Dendritic cell treated with granulocyte-macrophage colony-stimulating factor and Interleukin-4, amounts not matched to agents 40 ng/mL and 50 ng/mL, for 4 days (primary cell): ENCODE measurements at regions not wholly inside any gene's neighbourhood (a gene's known extent, or its start where the extent isn't known, plus 50 kb on each side); places are given as distances from the start of the nearest gene placed in this dataset.

Experiments used
- H3K27ac Mint-ChIP-seq: one replicate; pipeline ENCODE4 v1.8.0; 2022; ENCODE audit warnings: mild to moderate bottlenecking, mixed read lengths
- H3K27me3 Mint-ChIP-seq: one replicate; pipeline ENCODE4 v1.8.0; 2022; ENCODE audit warnings: mild to moderate bottlenecking, mixed read lengths
- H3K36me3 Mint-ChIP-seq: one replicate; pipeline ENCODE4 v1.8.0; 2022; ENCODE audit warnings: low read depth, mixed read lengths
- H3K4me1 Mint-ChIP-seq: one replicate; pipeline ENCODE4 v1.8.0; 2022; ENCODE audit warnings: low read depth, mixed read lengths
- H3K4me3 Mint-ChIP-seq: one replicate; pipeline ENCODE4 v1.8.0; 2022; ENCODE audit warnings: mild to moderate bottlenecking, moderate library complexity, mixed read lengths
- H3K9me3 Mint-ChIP-seq: one replicate; pipeline ENCODE4 v1.8.0; 2022; ENCODE audit warnings: mixed read lengths
- intact Hi-C: fragments of 100-400 bp; cut with micrococcal nuclease; formaldehyde crosslinking; loops from one replicate; pipeline ENCODE4 v1.15.0; 2022

- no peaks in the 10 kb centered on the region for H3K36me3 Mint-ChIP-seq
- intact Hi-C loops = no loop called here
- H3K9me3 Mint-ChIP-seq = no peaks in the 10 kb centered on the region
- no peaks in the 10 kb centered on the region for H3K4me1 Mint-ChIP-seq
- H3K27ac Mint-ChIP-seq = no peak overlapping the region
- H3K4me3 Mint-ChIP-seq = no peak overlapping the region
- peaks cover 2% of the 10 kb centered on the region for H3K27me3 Mint-ChIP-seq
Observed at GRCh38 chr16:74232806-74233465, 63.7 kb upstream of the PSMD7 start.

GRCh38 chr16:74230126-74230525 is 66.5 kb upstream of the PSMD7 start:
- no peaks in the 10 kb centered on the region for H3K36me3 Mint-ChIP-seq
- no peak overlapping the region for H3K27ac Mint-ChIP-seq
- no peaks in the 10 kb centered on the region for H3K4me1 Mint-ChIP-seq
- peaks cover 2% of the 10 kb centered on the region for H3K27me3 Mint-ChIP-seq
- no peaks in the 10 kb centered on the region for H3K9me3 Mint-ChIP-seq
- intact Hi-C loops = no loop called here
- H3K4me3 Mint-ChIP-seq = no peak overlapping the region

GRCh38 chr16:74226338-74226954 is 70.2 kb upstream of the PSMD7 start:
- Mint-ChIP-seq H3K9me3 (no peaks in the 10 kb centered on the region), H3K36me3 (no peaks in the 10 kb centered on the region), H3K27me3 (no peaks in the 10 kb centered on the region), H3K4me1 (no peaks in the 10 kb centered on the region), H3K4me3 (no peak overlapping the region), H3K27ac (no peak overlapping the region)
- intact Hi-C loops = no loop called here

- no peaks in the 10 kb centered on the region for H3K27me3 Mint-ChIP-seq
- H3K4me1 Mint-ChIP-seq = no peaks in the 10 kb centered on the region
- H3K27ac Mint-ChIP-seq = no peak overlapping the region
- no peak overlapping the region for H3K4me3 Mint-ChIP-seq
- no peaks in the 10 kb centered on the region for H3K36me3 Mint-ChIP-seq
- intact Hi-C loops = no loop called here
- no peaks in the 10 kb centered on the region for H3K9me3 Mint-ChIP-seq
Observed at GRCh38 chr16:74224828-74225612, 71.6 kb upstream of the PSMD7 start.

GRCh38 chr16:74221828-74222227 is 74.8 kb upstream of the PSMD7 start:
- Mint-ChIP-seq H3K9me3 (no peaks in the 10 kb centered on the region), H3K4me3 (no peak overlapping the region), H3K27ac (no peak overlapping the region), H3K36me3 (no peaks in the 10 kb centered on the region), H3K27me3 (no peaks in the 10 kb centered on the region), H3K4me1 (no peaks in the 10 kb centered on the region)
- intact Hi-C loops = no loop called here

GRCh38 chr16:74219706-74220105 is 76.9 kb upstream of the PSMD7 start:
- no peaks in the 10 kb centered on the region for H3K4me1 Mint-ChIP-seq
- no peak overlapping the region for H3K4me3 Mint-ChIP-seq
- no peaks in the 10 kb centered on the region for H3K36me3 Mint-ChIP-seq
- H3K9me3 Mint-ChIP-seq = no peaks in the 10 kb centered on the region
- intact Hi-C loops = no loop called here
- H3K27ac Mint-ChIP-seq = no peak overlapping the region
- H3K27me3 Mint-ChIP-seq = no peaks in the 10 kb centered on the region

- intact Hi-C loops = no loop called here
- H3K4me1 Mint-ChIP-seq = no peaks in the 10 kb centered on the region
- H3K4me3 Mint-ChIP-seq = no peak overlapping the region
Observed at GRCh38 chr16:74218871-74219270, 77.7 kb upstream of the PSMD7 start.

GRCh38 chr16:74216319-74216718 is 80.3 kb upstream of the PSMD7 start:
- H3K36me3 Mint-ChIP-seq = no peaks in the 10 kb centered on the region
- no peak overlapping the region for H3K4me3 Mint-ChIP-seq
- H3K27me3 Mint-ChIP-seq = no peaks in the 10 kb centered on the region
- no peaks in the 10 kb centered on the region for H3K4me1 Mint-ChIP-seq
- H3K27ac Mint-ChIP-seq = no peak overlapping the region
- no peaks in the 10 kb centered on the region for H3K9me3 Mint-ChIP-seq
- intact Hi-C loops = no loop called here

More at GRCh38 chr16:74218871-74219270, 77.7 kb upstream of the PSMD7 start:
- no peaks in the 10 kb centered on the region for H3K27me3 Mint-ChIP-seq
- no peaks in the 10 kb centered on the region for H3K9me3 Mint-ChIP-seq
- no peaks in the 10 kb centered on the region for H3K36me3 Mint-ChIP-seq
- H3K27ac Mint-ChIP-seq = no peak overlapping the region

- Mint-ChIP-seq H3K9me3 (no peaks in the 10 kb centered on the region), H3K27ac (no peak overlapping the region), H3K4me1 (no peaks in the 10 kb centered on the region), H3K4me3 (no peak overlapping the region), H3K36me3 (no peaks in the 10 kb centered on the region), H3K27me3 (no peaks in the 10 kb centered on the region)
- intact Hi-C loops = no loop called here
Observed at GRCh38 chr16:74215249-74215648, 81.4 kb upstream of the PSMD7 start.

GRCh38 chr16:74213372-74213771 is 83.2 kb upstream of the PSMD7 start:
- no peak overlapping the region for H3K27ac Mint-ChIP-seq
- no peaks in the 10 kb centered on the region for H3K4me1 Mint-ChIP-seq
- H3K4me3 Mint-ChIP-seq = no peak overlapping the region
- H3K27me3 Mint-ChIP-seq = no peaks in the 10 kb centered on the region
- intact Hi-C loops = no loop called here
- no peaks in the 10 kb centered on the region for H3K36me3 Mint-ChIP-seq
- H3K9me3 Mint-ChIP-seq = no peaks in the 10 kb centered on the region

- Mint-ChIP-seq H3K9me3 (no peaks in the 10 kb centered on the region), H3K4me3 (no peak overlapping the region), H3K27ac (no peak overlapping the region), H3K36me3 (no peaks in the 10 kb centered on the region), H3K27me3 (no peaks in the 10 kb centered on the region), H3K4me1 (no peaks in the 10 kb centered on the region)
- intact Hi-C loops = no loop called here
Observed at GRCh38 chr16:74210245-74210644, 86.4 kb upstream of the PSMD7 start.

GRCh38 chr16:74202009-74202408 is 94.6 kb upstream of the PSMD7 start:
- Mint-ChIP-seq H3K9me3 (no peaks in the 10 kb centered on the region), H3K4me3 (no peak overlapping the region), H3K36me3 (no peaks in the 10 kb centered on the region), H3K4me1 (no peaks in the 10 kb centered on the region), H3K27me3 (no peaks in the 10 kb centered on the region), H3K27ac (no peak overlapping the region)
- intact Hi-C loops = no loop called here

- no peaks in the 10 kb centered on the region for H3K9me3 Mint-ChIP-seq
- intact Hi-C loops = no loop called here
- no peaks in the 10 kb centered on the region for H3K27me3 Mint-ChIP-seq
Observed at GRCh38 chr16:74201576-74201975, 95.0 kb upstream of the PSMD7 start.

GRCh38 chr16:74200921-74201320 is 95.7 kb upstream of the PSMD7 start:
- H3K27ac Mint-ChIP-seq = no peak overlapping the region
- H3K9me3 Mint-ChIP-seq = no peaks in the 10 kb centered on the region
- no peaks in the 10 kb centered on the region for H3K4me1 Mint-ChIP-seq
- intact Hi-C loops = no loop called here
- no peaks in the 10 kb centered on the region for H3K27me3 Mint-ChIP-seq
- no peaks in the 10 kb centered on the region for H3K36me3 Mint-ChIP-seq
- no peak overlapping the region for H3K4me3 Mint-ChIP-seq

More at GRCh38 chr16:74201576-74201975, 95.0 kb upstream of the PSMD7 start:
- no peaks in the 10 kb centered on the region for H3K4me1 Mint-ChIP-seq
- H3K4me3 Mint-ChIP-seq = no peak overlapping the region
- H3K36me3 Mint-ChIP-seq = no peaks in the 10 kb centered on the region
- no peak overlapping the region for H3K27ac Mint-ChIP-seq
